HUES48 (cell line): ENCODE measurements at regions not wholly inside any gene's neighbourhood (a gene's known extent, or its start where the extent isn't known, plus 50 kb on each side); places are given as distances from the start of the nearest gene placed in this dataset.

Experiments
- H3K27ac ChIP-seq: one replicate; pipeline ENCODE4 v1.7.0; 2013; ENCODE audit warnings: low read depth, low read length, inconsistent platforms
- H3K27me3 ChIP-seq: 2 replicates; pipeline ENCODE4 v1.6.1; 2013; ENCODE audit warnings: mild to moderate bottlenecking, low read length; ENCODE audit not compliant: control insufficient read depth, insufficient read depth
- H3K36me3 ChIP-seq: 2 replicates; pipeline ENCODE4 v1.6.1; 2013; ENCODE audit warnings: low read length; ENCODE audit not compliant: control insufficient read depth, insufficient read depth
- H3K4me1 ChIP-seq: 2 replicates; pipeline ENCODE4 v1.6.1; 2013; ENCODE audit warnings: mild to moderate bottlenecking, low read length; ENCODE audit not compliant: control insufficient read depth, insufficient read depth
- H3K4me3 ChIP-seq: 2 replicates; pipeline ENCODE4 v1.5.1; 2013; ENCODE audit warnings: mild to moderate bottlenecking, low read depth, low read length
- H3K9ac ChIP-seq: 2 replicates; pipeline ENCODE4 v1.6.1; 2013; ENCODE audit warnings: mild to moderate bottlenecking, low read depth, low read length, moderate library complexity
- H3K9me3 ChIP-seq: 2 replicates; pipeline ENCODE4 v1.6.1; 2013; ENCODE audit warnings: low read length; ENCODE audit not compliant: control insufficient read depth, insufficient read depth

- H3K9ac ChIP-seq: no peak overlapping the region
- no peaks in the 10 kb centered on the region for H3K4me1 ChIP-seq
- no peak overlapping the region for H3K4me3 ChIP-seq
- H3K27ac ChIP-seq: no peak overlapping the region
- H3K27me3 ChIP-seq: no peaks in the 10 kb centered on the region
- H3K9me3 ChIP-seq: no peaks in the 10 kb centered on the region
- H3K36me3 ChIP-seq: no peaks in the 10 kb centered on the region
Observed at GRCh38 chr4:122038896-122039295, 87.0 kb upstream of the TRPC3 start.

GRCh38 chr4:122034619-122035018 is 82.8 kb upstream of the TRPC3 start:
- no peaks in the 10 kb centered on the region for H3K9me3 ChIP-seq
- no peak overlapping the region for H3K27ac ChIP-seq
- no peak overlapping the region for H3K4me3 ChIP-seq
- H3K36me3 ChIP-seq: no peaks in the 10 kb centered on the region
- no peaks in the 10 kb centered on the region for H3K4me1 ChIP-seq
- H3K27me3 ChIP-seq: no peaks in the 10 kb centered on the region
- no peak overlapping the region for H3K9ac ChIP-seq

DNA sequence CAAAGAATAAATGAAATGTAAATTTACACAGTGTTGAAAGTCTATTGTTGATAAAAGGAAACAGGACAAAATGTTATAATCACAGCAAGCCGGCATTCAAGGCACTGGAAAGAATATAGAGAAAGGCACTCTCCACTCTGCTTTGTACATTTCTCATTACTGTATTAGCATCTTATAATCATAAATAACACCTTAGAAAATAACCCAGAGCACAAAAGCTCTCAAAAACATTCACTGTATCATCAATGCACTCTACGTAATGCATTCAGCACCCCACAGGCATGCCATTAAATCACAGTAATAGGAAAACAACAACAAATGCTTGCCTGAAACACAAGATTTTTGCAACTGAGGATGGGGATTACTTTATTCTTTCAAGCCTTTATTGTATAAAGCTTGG is 75.3 kb upstream of the TRPC3 start:
- Histone ChIP-seq H3K27me3 (no peaks in the 10 kb centered on the region), H3K9me3 (no peaks in the 10 kb centered on the region), H3K9ac (no peak overlapping the region), H3K27ac (no peak overlapping the region), H3K4me1 (no peaks in the 10 kb centered on the region), H3K36me3 (no peaks in the 10 kb centered on the region), H3K4me3 (no peak overlapping the region)

DNA sequence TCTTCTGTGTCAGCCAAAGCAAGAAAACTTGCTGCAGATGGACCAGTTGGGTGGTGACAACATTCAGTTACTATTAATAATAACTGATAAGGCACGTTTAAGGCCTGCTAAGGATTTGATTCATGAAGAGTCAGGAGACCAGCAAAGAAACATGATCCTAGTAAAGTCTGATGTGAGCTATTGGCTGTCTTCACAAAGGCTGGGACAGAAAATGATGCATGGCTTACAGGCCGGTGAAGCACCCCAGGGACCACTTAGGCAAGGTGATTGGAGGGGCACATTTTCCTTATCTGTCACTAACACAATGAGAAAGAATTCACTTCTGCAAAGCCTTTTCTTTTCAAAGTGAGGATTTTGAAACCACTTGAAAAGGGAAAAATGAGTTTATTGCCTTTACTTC is 65.4 kb upstream of the TRPC3 start:
- H3K9ac ChIP-seq: no peak overlapping the region
- H3K27ac ChIP-seq: no peak overlapping the region
- no peaks in the 10 kb centered on the region for H3K36me3 ChIP-seq
- no peaks in the 10 kb centered on the region for H3K4me1 ChIP-seq
- H3K27me3 ChIP-seq: no peaks in the 10 kb centered on the region
- H3K9me3 ChIP-seq: no peaks in the 10 kb centered on the region
- H3K4me3 ChIP-seq: no peak overlapping the region

DNA sequence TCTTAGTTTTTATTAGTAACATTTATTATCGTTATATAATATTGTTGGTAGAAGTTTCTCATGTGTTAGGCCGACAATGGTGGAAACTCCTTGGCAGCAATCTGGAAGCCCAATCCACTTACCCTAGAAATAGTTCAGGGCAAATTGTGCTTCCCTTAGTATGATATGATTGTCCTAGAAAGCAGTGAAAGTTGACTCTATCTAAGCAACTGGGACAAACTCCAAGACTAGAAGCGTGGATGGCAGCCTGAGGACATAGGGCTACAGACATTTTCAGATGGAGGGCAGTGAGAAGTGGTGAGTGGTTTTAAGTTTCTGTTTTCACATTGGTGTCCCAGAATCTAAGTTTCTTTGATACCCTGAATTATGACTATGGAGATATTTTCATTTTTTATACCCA is 63.3 kb upstream of the TRPC3 start:
- H3K27ac ChIP-seq: no peak overlapping the region
- no peaks in the 10 kb centered on the region for H3K9me3 ChIP-seq
- no peaks in the 10 kb centered on the region for H3K4me1 ChIP-seq
- no peaks in the 10 kb centered on the region for H3K27me3 ChIP-seq
- no peak overlapping the region for H3K4me3 ChIP-seq
- no peaks in the 10 kb centered on the region for H3K36me3 ChIP-seq
- no peak overlapping the region for H3K9ac ChIP-seq

DNA sequence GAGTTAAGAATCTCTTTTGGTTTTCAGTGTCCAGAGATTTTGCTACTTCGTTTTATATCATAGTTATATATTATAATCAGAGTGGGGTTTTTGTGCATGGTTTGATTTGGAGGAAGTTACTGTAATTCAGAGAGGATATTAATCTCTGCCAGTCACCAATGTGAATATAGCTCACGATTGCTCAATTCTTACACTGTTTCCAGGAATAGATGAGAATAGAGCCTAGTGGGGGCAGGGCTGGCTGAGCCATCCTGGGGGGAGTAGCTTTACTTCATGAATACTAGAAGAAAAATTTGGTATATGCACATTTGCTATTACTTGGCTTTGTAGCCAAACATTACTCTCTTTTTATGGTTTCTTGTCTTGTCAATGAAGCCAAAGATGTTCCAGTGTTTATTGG is 60.9 kb upstream of the TRPC3 start:
- H3K4me3 ChIP-seq: no peak overlapping the region
- H3K27me3 ChIP-seq: no peaks in the 10 kb centered on the region
- no peak overlapping the region for H3K27ac ChIP-seq
- no peaks in the 10 kb centered on the region for H3K36me3 ChIP-seq
- 0 out of 2 replicates have a peak, but pooled peaks cover 5% of the 10 kb centered on the region for H3K4me1 ChIP-seq
- H3K9me3 ChIP-seq: no peaks in the 10 kb centered on the region
- no peak overlapping the region for H3K9ac ChIP-seq

GRCh38 chr4:122010610-122011009 is 58.8 kb upstream of the TRPC3 start:
- no peak overlapping the region for H3K27ac ChIP-seq
- no peak overlapping the region for H3K4me3 ChIP-seq
- no peaks in the 10 kb centered on the region for H3K9me3 ChIP-seq
- H3K9ac ChIP-seq: no peak overlapping the region
- no peaks in the 10 kb centered on the region for H3K36me3 ChIP-seq
- 0 out of 2 replicates have a peak, but pooled peaks cover 5% of the 10 kb centered on the region for H3K4me1 ChIP-seq
- no peaks in the 10 kb centered on the region for H3K27me3 ChIP-seq

- Histone ChIP-seq H3K4me1 (0 out of 2 replicates have a peak, but pooled peaks cover 5% of the 10 kb centered on the region), H3K9me3 (no peaks in the 10 kb centered on the region), H3K27me3 (no peaks in the 10 kb centered on the region), H3K9ac (no peak overlapping the region), H3K4me3 (no peak overlapping the region), H3K27ac (no peak overlapping the region), H3K36me3 (no peaks in the 10 kb centered on the region)
Observed at GRCh38 chr4:122009524-122009923, 57.7 kb upstream of the TRPC3 start.

DNA sequence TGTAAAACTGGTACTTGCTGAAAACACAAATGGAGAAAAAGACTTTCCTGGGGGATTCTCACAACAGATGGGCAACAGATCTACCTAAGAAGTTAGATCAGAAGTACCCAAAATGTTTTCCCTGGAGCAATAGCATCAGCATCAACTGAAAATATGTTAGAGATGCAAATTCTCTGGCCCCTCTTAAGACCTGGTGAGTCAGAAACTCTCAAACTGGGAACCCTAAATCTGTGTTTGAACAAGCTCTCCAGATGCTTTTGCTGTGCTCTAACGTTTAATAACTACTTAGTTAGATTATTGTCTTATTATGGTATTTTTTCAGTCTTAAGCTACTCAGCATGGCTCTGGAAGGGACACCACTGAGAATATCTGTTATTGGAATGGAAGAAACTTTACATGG is 55.2 kb upstream of the TRPC3 start:
- H3K27ac ChIP-seq: no peak overlapping the region
- no peaks in the 10 kb centered on the region for H3K36me3 ChIP-seq
- H3K9ac ChIP-seq: no peak overlapping the region
- no peaks in the 10 kb centered on the region for H3K27me3 ChIP-seq
- H3K4me3 ChIP-seq: no peak overlapping the region
- H3K4me1 ChIP-seq: 0 out of 2 replicates have a peak, but pooled peaks cover 5% of the 10 kb centered on the region
- H3K9me3 ChIP-seq: no peaks in the 10 kb centered on the region

DNA sequence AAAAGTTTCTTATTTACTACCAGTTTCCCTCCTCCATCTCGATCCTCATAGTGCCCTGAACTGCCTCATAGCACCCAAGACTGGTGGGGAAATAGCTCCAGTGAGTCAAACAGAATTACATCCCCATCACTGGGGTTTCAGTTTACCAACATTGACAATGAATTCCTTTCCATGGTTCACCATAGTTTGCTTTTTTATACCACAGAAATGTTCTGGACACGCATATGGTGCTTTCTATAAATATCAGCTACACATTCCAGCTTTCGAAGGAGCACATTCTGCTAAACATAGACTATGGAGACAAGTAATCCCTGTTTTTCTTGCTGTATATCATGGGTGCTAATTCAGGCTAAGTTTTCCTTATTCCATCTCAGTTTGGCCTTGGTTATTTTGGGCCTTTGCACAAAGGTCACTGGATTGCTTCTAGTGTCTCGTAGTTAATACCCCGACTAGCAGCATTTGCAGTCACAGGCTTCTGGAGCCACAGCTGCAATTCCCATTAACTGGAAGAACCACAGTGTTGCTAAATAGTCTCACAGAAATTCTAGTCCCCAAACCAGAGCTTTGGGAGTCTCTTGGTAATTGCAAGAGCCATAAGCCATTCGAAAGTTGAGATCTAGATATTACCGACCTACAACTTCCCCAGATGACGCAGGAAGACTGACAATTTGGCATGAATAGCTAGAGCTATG is 53.4 kb upstream of the TRPC3 start:
- 0 out of 2 replicates have a peak, but pooled peaks cover 5% of the 10 kb centered on the region for H3K4me1 ChIP-seq
- no peak overlapping the region for H3K9ac ChIP-seq
- no peaks in the 10 kb centered on the region for H3K9me3 ChIP-seq
- no peak overlapping the region for H3K4me3 ChIP-seq
- H3K27me3 ChIP-seq: no peaks in the 10 kb centered on the region
- no peaks in the 10 kb centered on the region for H3K36me3 ChIP-seq
- no peak overlapping the region for H3K27ac ChIP-seq

DNA sequence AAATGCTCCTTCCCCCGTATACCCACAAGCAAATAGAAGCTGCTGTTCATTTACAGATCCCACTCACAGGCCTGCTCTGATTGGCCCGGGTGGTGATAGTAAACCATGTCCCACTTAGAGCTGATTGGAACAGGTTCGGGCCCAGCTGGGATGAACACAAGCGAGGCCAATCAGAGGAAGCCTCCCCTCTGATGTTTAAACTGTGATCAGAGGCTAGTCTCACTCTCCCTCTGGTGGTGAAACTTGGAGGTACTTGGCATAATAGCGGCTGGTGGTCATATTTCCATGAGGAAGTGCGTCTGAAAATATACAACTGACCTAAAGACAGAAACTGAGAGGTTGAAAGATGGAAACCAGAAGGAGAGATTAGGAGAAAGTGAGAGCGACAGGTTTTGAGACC is 51.5 kb upstream of the TRPC3 start:
- Histone ChIP-seq H3K27me3 (no peaks in the 10 kb centered on the region), H3K36me3 (no peaks in the 10 kb centered on the region), H3K9me3 (no peaks in the 10 kb centered on the region), H3K4me1 (no peaks in the 10 kb centered on the region), H3K4me3 (no peak overlapping the region), H3K27ac (no peak overlapping the region), H3K9ac (no peak overlapping the region)
